RWPE2 (cell line): ENCODE measurements at regions not wholly inside any gene's neighbourhood (a gene's known extent, or its start where the extent isn't known, plus 50 kb on each side); places are given as distances from the start of the nearest gene placed in this dataset.
A peak's percentile ranks its signal among the peaks of the same experiment; 100 is the strongest.

Experiments
- ATAC-seq: fragments of 200-7000 bp; cut with Tn5 transposase; 3 replicates; pipeline ENCODE4 v1.9.1; 2021; ENCODE audit warnings: low read depth
- DNase-seq: peaks from one replicate; pipeline ENCODE4 v3.0.0-alpha.2; 2020; ENCODE audit warnings: low spot score
- H3K27ac ChIP-seq: fragments of 450-650 bp; 2 replicates; pipeline ENCODE4 v1.5.1; 2017; ENCODE audit warnings: mild to moderate bottlenecking; ENCODE audit not compliant: poor library complexity, severe bottlenecking
- H3K27me3 ChIP-seq: fragments of 250-450 bp; sonication (Bioruptor Pico); 2 replicates; pipeline ENCODE4 v1.5.1; 2021; ENCODE audit warnings: mild to moderate bottlenecking, moderate library complexity; ENCODE audit not compliant: insufficient read depth, poor library complexity, severe bottlenecking
- H3K36me3 ChIP-seq: fragments of 250-450 bp; sonication (Bioruptor Pico); 2 replicates; pipeline ENCODE4 v1.5.1; 2020; ENCODE audit warnings: low read depth, mild to moderate bottlenecking, moderate library complexity
- H3K4me1 ChIP-seq: fragments of 250-450 bp; sonication (Bioruptor Pico); 2 replicates; pipeline ENCODE4 v1.5.1; 2021; ENCODE audit warnings: mild to moderate bottlenecking, moderate library complexity; ENCODE audit not compliant: insufficient read depth, poor library complexity, severe bottlenecking
- H3K4me3 ChIP-seq: fragments of 250-450 bp; sonication (Bioruptor Pico); 2 replicates; pipeline ENCODE4 v1.5.1; 2021; ENCODE audit warnings: mild to moderate bottlenecking, moderate library complexity; ENCODE audit not compliant: severe bottlenecking
- H3K9me3 ChIP-seq: fragments of 250-450 bp; sonication (Bioruptor Pico); 2 replicates; pipeline ENCODE4 v1.5.1; 2021; ENCODE audit warnings: mild to moderate bottlenecking, moderate library complexity; ENCODE audit not compliant: severe bottlenecking
- CTCF ChIP-seq: fragments of 450-650 bp; IDR thresholded peaks from one replicate; pipeline ENCODE4 v1.5.1; 2017; ENCODE audit warnings: mild to moderate bottlenecking, moderate library complexity; ENCODE audit not compliant: poor library complexity, severe bottlenecking

- H3K4me3 ChIP-seq: no peak overlapping the region
- no peak overlapping the region for H3K27ac ChIP-seq
- H3K27me3 ChIP-seq: peaks cover 12% of the 10 kb centered on the region
- no peaks in the 10 kb centered on the region for H3K9me3 ChIP-seq
- TF ChIP-seq CTCF: no peak
- peaks cover 14% of the 10 kb centered on the region for H3K4me1 ChIP-seq
- ATAC-seq (no peak), DNase-seq (no peak)
- H3K36me3 ChIP-seq: no peaks in the 10 kb centered on the region
Observed at GRCh38 chr14:101402936-101403660, 158.2 kb upstream of the DIO3 start.

- Histone ChIP-seq H3K27ac (no peak overlapping the region), H3K36me3 (no peaks in the 10 kb centered on the region), H3K4me3 (no peak overlapping the region), H3K9me3 (no peaks in the 10 kb centered on the region), H3K4me1 (peaks cover 9% of the 10 kb centered on the region), H3K27me3 (peaks cover 12% of the 10 kb centered on the region)
- DNase-seq: no peak
- no peak for ATAC-seq
- TF ChIP-seq CTCF: no peak
Observed at GRCh38 chr14:101404426-101405170, 156.7 kb upstream of the DIO3 start.

GRCh38 chr14:101405171-101405883 is 156.0 kb upstream of the DIO3 start:
- peaks cover 9% of the 10 kb centered on the region for H3K4me1 ChIP-seq
- DNase-seq: no peak
- no peak overlapping the region for H3K4me3 ChIP-seq
- no peaks in the 10 kb centered on the region for H3K36me3 ChIP-seq
- peak; percentile 65 for ATAC-seq
- no peaks in the 10 kb centered on the region for H3K9me3 ChIP-seq
- H3K27ac ChIP-seq: no peak overlapping the region
- H3K27me3 ChIP-seq: peaks cover 11% of the 10 kb centered on the region
- no peak for TF ChIP-seq CTCF

GRCh38 chr14:101406921-101407320 is 154.4 kb upstream of the DIO3 start:
- Histone ChIP-seq H3K4me1 (peaks cover 9% of the 10 kb centered on the region), H3K27me3 (no peaks in the 10 kb centered on the region), H3K36me3 (no peaks in the 10 kb centered on the region), H3K4me3 (no peak overlapping the region), H3K9me3 (no peaks in the 10 kb centered on the region), H3K27ac (no peak overlapping the region)
- ATAC-seq (no peak), DNase-seq (no peak)
- no peak for TF ChIP-seq CTCF
